ENCODE measurements at regions not wholly inside any gene's neighbourhood (a gene's known extent, or its start where the extent isn't known, plus 50 kb on each side); places are given as distances from the start of the nearest gene placed in this dataset.
A peak's percentile ranks its signal among the peaks of the same experiment; 100 is the strongest.

- TF ChIP-seq RAD51 (IDR thresholded peaks at IDR 0.05; ENCODE audit: borderline replicate concordance, low read depth): peak; percentile 32; the same call in 1 of the 2 replicates
- no peak for TF ChIP-seq POLR2AphosphoS5 (IDR thresholded peaks at IDR 0.05; ENCODE audit: control insufficient read depth, insufficient read depth, low read depth, low read length)
- TF ChIP-seq, protein P1, sequence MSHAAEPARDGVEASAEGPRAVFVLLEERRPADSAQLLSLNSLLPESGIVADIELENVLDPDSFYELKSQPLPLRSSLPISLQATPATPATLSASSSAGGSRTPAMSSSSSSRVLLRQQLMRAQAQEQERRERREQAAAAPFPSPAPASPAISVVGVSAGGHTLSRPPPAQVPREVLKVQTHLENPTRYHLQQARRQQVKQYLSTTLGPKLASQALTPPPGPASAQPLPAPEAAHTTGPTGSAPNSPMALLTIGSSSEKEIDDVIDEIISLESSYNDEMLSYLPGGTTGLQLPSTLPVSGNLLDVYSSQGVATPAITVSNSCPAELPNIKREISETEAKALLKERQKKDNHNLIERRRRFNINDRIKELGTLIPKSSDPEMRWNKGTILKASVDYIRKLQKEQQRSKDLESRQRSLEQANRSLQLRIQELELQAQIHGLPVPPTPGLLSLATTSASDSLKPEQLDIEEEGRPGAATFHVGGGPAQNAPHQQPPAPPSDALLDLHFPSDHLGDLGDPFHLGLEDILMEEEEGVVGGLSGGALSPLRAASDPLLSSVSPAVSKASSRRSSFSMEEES (CRISPR knock-in tag; IDR thresholded peaks at IDR 0.05): peak; percentile 72
- H3K9me1 ChIP-seq (ENCODE audit: control insufficient read depth, insufficient read depth, low read length): no peaks in the 10 kb centered on the region
- H2AFZ ChIP-seq (ENCODE audit: low read depth, low read length): peak overlapping the region; percentile 37; the same call in 1 of the 2 replicates
- no TSS peak for BruUV-seq (replicated peaks)
- no peaks in the 10 kb centered on the region for H3K27me3 ChIP-seq (ENCODE audit: control insufficient read depth in 2 of 2, insufficient read depth in 2 of 2, low read length in 2 of 2)
- ATAC-seq: no peak
- H3K79me2 ChIP-seq (ENCODE audit: control insufficient read depth, insufficient read depth, low read length): no peaks in the 10 kb centered on the region
- H3K9me3 ChIP-seq (replicated peaks; ENCODE audit: control insufficient read depth, insufficient read depth, low read depth, low read length): no peaks in the 10 kb centered on the region
- H3K27ac ChIP-seq (ENCODE audit: extremely low read depth, low read depth, low read length): no peak overlapping the region
- FAIRE-seq: no peak
- POLR2A ChIA-PET: interaction anchor here (1.0 kb wide), 1 partner anchor 12 kb away, joined by 3 read pairs; no protein-coding TSS in a partner anchor
- no peaks in the 10 kb centered on the region for H4K20me1 ChIP-seq (replicated peaks; ENCODE audit: control insufficient read depth, insufficient read depth, low read length)
- H3K4me1 ChIP-seq (replicated peaks in 1 of 2; ENCODE audit: control insufficient read depth in 2 of 2, insufficient read depth in 2 of 2, low read length in 2 of 2): no peaks in the 10 kb centered on the region
- H3K9ac ChIP-seq (ENCODE audit: insufficient read depth in 1 of 2, low read depth in 2 of 2, low read length in 2 of 2): no peak overlapping the region
- DNase-seq (ENCODE audit: extremely low read depth in 1 of 4, low spot score in 3 of 4): no peak
- CTCF ChIA-PET (ENCODE audit: low intra/inter-chr PET ratio): no interaction called here
- in situ Hi-C loops (cut with MboI): no loop called here
- intact Hi-C loops (cut with micrococcal nuclease): no loop called here
- 23% methylated on average over 6 of the region's 6 CpGs for WGBS (ENCODE audit: insufficient coverage, low coverage, missing lambda C conversion rate)
- no peak overlapping the region for H3K4me3 ChIP-seq
- H3K36me3 ChIP-seq (ENCODE audit: control insufficient read depth, insufficient read depth, low read length): no peaks in the 10 kb centered on the region
- H3K4me2 ChIP-seq (ENCODE audit: insufficient read depth, low read length): no peak overlapping the region
Observed at GRCh38 chr21:20020026-20020425, 978.2 kb upstream of the NCAM2 start.

GRCh38 chr21:20023193-20023592, 975.0 kb upstream of the NCAM2 start:
- Histone ChIP-seq H3K4me2 (ENCODE audit: insufficient read depth, low read length) (no peak overlapping the region), H3K9me3 (replicated peaks; ENCODE audit: control insufficient read depth, insufficient read depth, low read depth, low read length) (no peaks in the 10 kb centered on the region), H3K9me1 (ENCODE audit: control insufficient read depth, insufficient read depth, low read length) (no peaks in the 10 kb centered on the region), H3K4me1 (replicated peaks in 1 of 2; ENCODE audit: control insufficient read depth in 2 of 2, insufficient read depth in 2 of 2, low read length in 2 of 2) (no peaks in the 10 kb centered on the region), H3K79me2 (ENCODE audit: control insufficient read depth, insufficient read depth, low read length) (no peaks in the 10 kb centered on the region), H2AFZ (ENCODE audit: low read depth, low read length) (no peak overlapping the region), H3K27me3 (ENCODE audit: control insufficient read depth in 2 of 2, insufficient read depth in 2 of 2, low read length in 2 of 2) (no peaks in the 10 kb centered on the region), H4K20me1 (replicated peaks; ENCODE audit: control insufficient read depth, insufficient read depth, low read length) (no peaks in the 10 kb centered on the region), H3K4me3 (no peak overlapping the region), H3K9ac (ENCODE audit: insufficient read depth in 1 of 2, low read depth in 2 of 2, low read length in 2 of 2) (no peak overlapping the region), H3K27ac (ENCODE audit: extremely low read depth, low read depth, low read length) (no peak overlapping the region), H3K36me3 (ENCODE audit: control insufficient read depth, insufficient read depth, low read length) (no peaks in the 10 kb centered on the region)
- no TSS peak for BruUV-seq (replicated peaks)
- DNase-seq (ENCODE audit: extremely low read depth in 1 of 4, low spot score in 3 of 4): no peak
- ChIA-PET CTCF (ENCODE audit: low intra/inter-chr PET ratio) (no interaction called here), POLR2A (no interaction called here)
- TF ChIP-seq ZNF224 (CRISPR knock-in tag; IDR thresholded peaks at IDR 0.05): no peak
- no peak for TF ChIP-seq LCOR (CRISPR knock-in tag; IDR thresholded peaks at IDR 0.05)
- TF ChIP-seq RBM25 (IDR thresholded peaks at IDR 0.05; ENCODE audit: low read depth, low read length, severe bottlenecking): no peak
- TF ChIP-seq CXXC5 (CRISPR knock-in tag; IDR thresholded peaks at IDR 0.05): no peak
- no peak for TF ChIP-seq ZNF445 (CRISPR knock-in tag; IDR thresholded peaks at IDR 0.05; ENCODE audit: low read depth)
- no peak for TF ChIP-seq NCOR1 (IDR thresholded peaks at IDR 0.05)
- in situ Hi-C loops (cut with MboI) (no loop called here), intact Hi-C loops (cut with micrococcal nuclease) (no loop called here)
- no peak for FAIRE-seq
- WGBS (ENCODE audit: insufficient coverage, low coverage, missing lambda C conversion rate): 15% methylated on average over 2 of the region's 2 CpGs
- ATAC-seq: no peak

Data from K562 (cell line).